IMR-90 (cell line): ENCODE measurements at regions not wholly inside any gene's neighbourhood (a gene's known extent, or its start where the extent isn't known, plus 50 kb on each side); places are given as distances from the start of the nearest gene placed in this dataset.

Experiments used
- BHLHE40 ChIP-seq: fragments of 150-350 bp; IDR thresholded peaks from 2 replicates; pipeline ENCODE4 v1.6.1; 2016; ENCODE audit warnings: mild to moderate bottlenecking, low read depth, low read length
- CTCF ChIP-seq: conservative IDR thresholded peaks from 2 replicates; pipeline ENCODE4 v1.5.1; 2012; ENCODE audit warnings: mild to moderate bottlenecking, low read depth, low read length, improper control_type of control experiment
- FOS ChIP-seq: fragments of 150-350 bp; IDR thresholded peaks from 2 replicates; pipeline ENCODE4 v1.6.1; 2016; ENCODE audit warnings: low read depth, low read length
- MAFK ChIP-seq: IDR thresholded peaks from 2 replicates; pipeline ENCODE4 v1.6.1; 2012; ENCODE audit warnings: low read depth, low read length, improper control_type of control experiment
- MXI1 ChIP-seq: IDR thresholded peaks from 2 replicates; pipeline ENCODE4 v1.6.1; 2012; ENCODE audit warnings: low read depth, mild to moderate bottlenecking, low read length, moderate library complexity, borderline replicate concordance
- POLR2A ChIP-seq: IDR thresholded peaks from 2 replicates; pipeline ENCODE4 v1.6.1; 2012; ENCODE audit warnings: mild to moderate bottlenecking, low read depth, low read length
- RAD21 ChIP-seq: IDR thresholded peaks from 2 replicates; pipeline ENCODE4 v1.6.1; 2012; ENCODE audit warnings: low read length, improper control_type of control experiment
- RCOR1 ChIP-seq: IDR thresholded peaks from 2 replicates; pipeline ENCODE4 v1.6.1; 2012; ENCODE audit warnings: mild to moderate bottlenecking, low read length, improper control_type of control experiment; ENCODE audit not compliant: insufficient replicate concordance
- RFX5 ChIP-seq: IDR thresholded peaks from 2 replicates; pipeline ENCODE4 v1.8.0; 2012; ENCODE audit warnings: low read depth, mild to moderate bottlenecking, low read length, moderate library complexity
- SMC3 ChIP-seq: fragments of 150-350 bp; IDR thresholded peaks from 2 replicates; pipeline ENCODE4 v1.6.1; 2016; ENCODE audit warnings: low read depth, mild to moderate bottlenecking, antibody characterized with exemption, low read length, moderate library complexity
- USF2 ChIP-seq: fragments of 150-350 bp; IDR thresholded peaks from 2 replicates; pipeline ENCODE4 v1.6.1; 2017; ENCODE audit warnings: mild to moderate bottlenecking, antibody characterized with exemption, low read length, low read depth

GRCh38 chr21:41651830-41652229 is 115.0 kb downstream of the RIPK4 start:
- TF ChIP-seq CTCF, result no peak; the same call in 1 of the 2 replicates
- no peak for TF ChIP-seq MXI1
- TF ChIP-seq POLR2A, result no peak
- TF ChIP-seq RAD21, result no peak
- TF ChIP-seq RFX5, result no peak
- TF ChIP-seq RCOR1, result no peak
- TF ChIP-seq FOS, result no peak
- TF ChIP-seq USF2, result no peak
- no peak for TF ChIP-seq SMC3
- no peak for TF ChIP-seq BHLHE40
- no peak for TF ChIP-seq MAFK
